PC-9 (cell line): ENCODE measurements at regions not wholly inside any gene's neighbourhood (a gene's known extent, or its start where the extent isn't known, plus 50 kb on each side); places are given as distances from the start of the nearest gene placed in this dataset.

Source experiments
- EZH2 ChIP-seq: fragments of 200-600 bp; sonication (generic); IDR thresholded peaks from 2 replicates; pipeline ENCODE4 v1.8.0; 2017; ENCODE audit warnings: antibody characterized with exemption, low read depth
- TF ChIP-seq, protein P1 (sequence below): fragments of 200-600 bp; sonication (generic); conservative IDR thresholded peaks from 2 replicates; pipeline ENCODE4 v1.6.1; 2017; ENCODE audit warnings: mixed run types, antibody characterized with exemption, mild to moderate bottlenecking, moderate library complexity

GRCh38 chr6:9503111-9503761, 911.6 kb downstream of the TFAP2A start:
- TF ChIP-seq, protein P1, sequence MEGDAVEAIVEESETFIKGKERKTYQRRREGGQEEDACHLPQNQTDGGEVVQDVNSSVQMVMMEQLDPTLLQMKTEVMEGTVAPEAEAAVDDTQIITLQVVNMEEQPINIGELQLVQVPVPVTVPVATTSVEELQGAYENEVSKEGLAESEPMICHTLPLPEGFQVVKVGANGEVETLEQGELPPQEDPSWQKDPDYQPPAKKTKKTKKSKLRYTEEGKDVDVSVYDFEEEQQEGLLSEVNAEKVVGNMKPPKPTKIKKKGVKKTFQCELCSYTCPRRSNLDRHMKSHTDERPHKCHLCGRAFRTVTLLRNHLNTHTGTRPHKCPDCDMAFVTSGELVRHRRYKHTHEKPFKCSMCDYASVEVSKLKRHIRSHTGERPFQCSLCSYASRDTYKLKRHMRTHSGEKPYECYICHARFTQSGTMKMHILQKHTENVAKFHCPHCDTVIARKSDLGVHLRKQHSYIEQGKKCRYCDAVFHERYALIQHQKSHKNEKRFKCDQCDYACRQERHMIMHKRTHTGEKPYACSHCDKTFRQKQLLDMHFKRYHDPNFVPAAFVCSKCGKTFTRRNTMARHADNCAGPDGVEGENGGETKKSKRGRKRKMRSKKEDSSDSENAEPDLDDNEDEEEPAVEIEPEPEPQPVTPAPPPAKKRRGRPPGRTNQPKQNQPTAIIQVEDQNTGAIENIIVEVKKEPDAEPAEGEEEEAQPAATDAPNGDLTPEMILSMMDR: no peak
- no peak for TF ChIP-seq EZH2
